Keratinocyte (primary cell): ENCODE measurements at regions not wholly inside any gene's neighbourhood (a gene's known extent, or its start where the extent isn't known, plus 50 kb on each side); places are given as distances from the start of the nearest gene placed in this dataset.

Source experiments
- DNase-seq: peaks from one replicate; pipeline ENCODE4 v3.0.0-alpha.2; 2011; ENCODE audit warnings: low read depth, missing footprints, low spot score
- FAIRE-seq: peaks from 2 replicates; lab custom pipeline; 2011; peaks lifted over from hg19 to GRCh38; lab: Jason Lieb, UNC
- H2AFZ ChIP-seq: 2 replicates; pipeline ENCODE4 v1.6.0; 2012; ENCODE audit warnings: low read length, control low read depth, inconsistent platforms; ENCODE audit not compliant: control insufficient read depth
- H3K27ac ChIP-seq: 2 replicates; pipeline ENCODE4 v1.5.1; 2011; ENCODE audit warnings: low read length; ENCODE audit not compliant: control insufficient read depth, insufficient read depth
- H3K27me3 ChIP-seq: 3 replicates; pipeline ENCODE4 v1.6.0; 2011; ENCODE audit warnings: low read length; ENCODE audit not compliant: control insufficient read depth, insufficient read depth; ENCODE audit errors: extremely low read depth
- H3K36me3 ChIP-seq, 2 experiments: 2 replicates in 1 of 2; 3 replicates in 1 of 2; pipeline ENCODE4 v1.5.1; 2011; ENCODE audit warnings: low read length in 2 of 2, mild to moderate bottlenecking in 1 of 2; ENCODE audit not compliant: control insufficient read depth in 2 of 2, insufficient read depth in 2 of 2; ENCODE audit errors: extremely low read depth in 1 of 2
- H3K4me1 ChIP-seq: 3 replicates; pipeline ENCODE4 v1.5.1; 2011; ENCODE audit warnings: low read length; ENCODE audit not compliant: control insufficient read depth, insufficient read depth; ENCODE audit errors: extremely low read depth
- H3K4me2 ChIP-seq: 3 replicates; pipeline ENCODE4 v1.6.0; 2011; ENCODE audit warnings: low read depth, low read length; ENCODE audit not compliant: control insufficient read depth, insufficient read depth; ENCODE audit errors: extremely low read depth
- H3K4me3 ChIP-seq, 3 experiments: fragments of 200-600 bp in 1 of 3; sonication (generic) in 1 of 3; 2 replicates in 2 of 3; 3 replicates in 1 of 3; pipeline ENCODE4 v1.5.1; 2011 to 2016; ENCODE audit warnings: low read length in 3 of 3, mild to moderate bottlenecking in 3 of 3, control low read depth in 2 of 3, inconsistent platforms in 1 of 3, low read depth in 1 of 3, mixed read lengths in 1 of 3, mixed run types in 1 of 3, moderate library complexity in 1 of 3; ENCODE audit not compliant: control insufficient read depth in 2 of 3, insufficient read depth in 2 of 3; ENCODE audit errors: extremely low read depth in 1 of 3
- H3K79me2 ChIP-seq: 2 replicates; pipeline ENCODE4 v1.6.0; 2012; ENCODE audit warnings: low read length; ENCODE audit not compliant: control insufficient read depth, insufficient read depth
- H3K9ac ChIP-seq: 3 replicates; pipeline ENCODE4 v1.6.0; 2011; ENCODE audit warnings: low read length; ENCODE audit not compliant: control insufficient read depth, insufficient read depth; ENCODE audit errors: extremely low read depth
- H3K9me1 ChIP-seq: 3 replicates; pipeline ENCODE4 v1.6.0; 2011; ENCODE audit warnings: low read length; ENCODE audit not compliant: control insufficient read depth, insufficient read depth; ENCODE audit errors: extremely low read depth
- H3K9me3 ChIP-seq: 2 replicates; pipeline ENCODE4 v1.5.1; 2012; ENCODE audit warnings: low read depth, low read length; ENCODE audit not compliant: control insufficient read depth
- H4K20me1 ChIP-seq: 3 replicates; pipeline ENCODE4 v1.6.0; 2011; ENCODE audit warnings: low read length; ENCODE audit not compliant: control insufficient read depth, insufficient read depth; ENCODE audit errors: extremely low read depth
- EZH2 ChIP-seq: IDR thresholded peaks from one replicate; pipeline ENCODE4 v1.6.1; 2012; ENCODE audit warnings: inconsistent platforms, mild to moderate bottlenecking, low read length, moderate library complexity
- dilution Hi-C: fragments of 300-500 bp; cut with MboI; formaldehyde crosslinking; loops from one replicate; pipeline ENCODE4 v1.7.0; 2020; ENCODE audit warnings: low sequenced_read_pairs; ENCODE audit not compliant: extremely low pct_ligation_motif_present
- TF ChIP-seq, protein P1 (sequence below), 3 experiments: IDR thresholded peaks in 1 of 3; conservative IDR thresholded peaks in 1 of 3; optimal IDR thresholded peaks in 1 of 3; 2 replicates in 2 of 3; 3 replicates in 1 of 3; pipeline versions ENCODE3 to v1.5.1; 2011; ENCODE audit warnings: low read length in 3 of 3, mild to moderate bottlenecking in 3 of 3, moderate library complexity in 2 of 3, control low read depth in 1 of 3, inconsistent platforms in 1 of 3; ENCODE audit not compliant: insufficient read depth in 2 of 3; ENCODE audit errors: extremely low read depth in 1 of 3

GRCh38 chr1:240687820-240688219 lies 75.9 kb upstream of the GREM2 start:
- dilution Hi-C loops = no loop called here

DNA sequence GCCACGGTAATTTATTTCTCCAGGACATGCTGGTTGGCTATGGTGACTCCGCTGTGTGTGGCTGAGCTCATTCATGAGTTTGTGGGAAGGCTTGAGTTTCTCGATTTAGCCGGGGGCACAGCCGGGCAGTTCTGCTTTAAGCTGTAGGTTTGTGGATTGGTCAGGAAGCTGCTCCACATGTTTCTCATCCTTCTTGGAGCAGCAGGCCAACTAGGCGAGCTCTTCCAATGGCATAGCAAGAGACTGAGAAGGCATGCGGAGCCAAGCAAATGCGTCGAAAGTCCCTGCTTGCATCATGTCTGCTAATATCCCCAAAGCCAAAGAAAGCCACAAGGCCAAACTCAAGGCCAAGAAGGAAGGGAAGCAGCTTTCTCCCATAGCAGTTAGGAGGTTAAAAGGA lies 71.6 kb upstream of the GREM2 start:
- Histone ChIP-seq H3K27ac (no peak overlapping the region), H3K79me2 (no peaks in the 10 kb centered on the region), H4K20me1 (no peaks in the 10 kb centered on the region), H2AFZ (no peak overlapping the region), H3K9me3 (no peaks in the 10 kb centered on the region), H3K9ac (no peak overlapping the region), H3K27me3 (no peaks in the 10 kb centered on the region), H3K4me1 (no peaks in the 10 kb centered on the region), H3K36me3 (no peaks in the 10 kb centered on the region), H3K9me1 (no peaks in the 10 kb centered on the region), H3K4me2 (no peak overlapping the region), H3K4me3 (no peak overlapping the region)
- dilution Hi-C loops = no loop called here
- no peak for TF ChIP-seq EZH2
- TF ChIP-seq, protein P1, sequence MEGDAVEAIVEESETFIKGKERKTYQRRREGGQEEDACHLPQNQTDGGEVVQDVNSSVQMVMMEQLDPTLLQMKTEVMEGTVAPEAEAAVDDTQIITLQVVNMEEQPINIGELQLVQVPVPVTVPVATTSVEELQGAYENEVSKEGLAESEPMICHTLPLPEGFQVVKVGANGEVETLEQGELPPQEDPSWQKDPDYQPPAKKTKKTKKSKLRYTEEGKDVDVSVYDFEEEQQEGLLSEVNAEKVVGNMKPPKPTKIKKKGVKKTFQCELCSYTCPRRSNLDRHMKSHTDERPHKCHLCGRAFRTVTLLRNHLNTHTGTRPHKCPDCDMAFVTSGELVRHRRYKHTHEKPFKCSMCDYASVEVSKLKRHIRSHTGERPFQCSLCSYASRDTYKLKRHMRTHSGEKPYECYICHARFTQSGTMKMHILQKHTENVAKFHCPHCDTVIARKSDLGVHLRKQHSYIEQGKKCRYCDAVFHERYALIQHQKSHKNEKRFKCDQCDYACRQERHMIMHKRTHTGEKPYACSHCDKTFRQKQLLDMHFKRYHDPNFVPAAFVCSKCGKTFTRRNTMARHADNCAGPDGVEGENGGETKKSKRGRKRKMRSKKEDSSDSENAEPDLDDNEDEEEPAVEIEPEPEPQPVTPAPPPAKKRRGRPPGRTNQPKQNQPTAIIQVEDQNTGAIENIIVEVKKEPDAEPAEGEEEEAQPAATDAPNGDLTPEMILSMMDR (optimal IDR thresholded peaks at IDR 0.05 in 1 of 3, IDR thresholded peaks at IDR 0.05 in 1 of 3, conservative IDR thresholded peaks at IDR 0.05 in 1 of 3; ENCODE audit: extremely low read depth in 1 of 3, insufficient read depth in 2 of 3, low read length in 3 of 3) = no peak
- FAIRE-seq = no peak
- no peak for DNase-seq

More at GRCh38 chr1:240687820-240688219, 75.9 kb upstream of the GREM2 start:
- no peak for TF ChIP-seq EZH2
- TF ChIP-seq, protein P1 (optimal IDR thresholded peaks at IDR 0.05 in 1 of 3, IDR thresholded peaks at IDR 0.05 in 1 of 3, conservative IDR thresholded peaks at IDR 0.05 in 1 of 3; ENCODE audit: extremely low read depth in 1 of 3, insufficient read depth in 2 of 3, low read length in 3 of 3) = no peak
- Histone ChIP-seq H2AFZ (no peak overlapping the region), H4K20me1 (no peaks in the 10 kb centered on the region), H3K27me3 (no peaks in the 10 kb centered on the region), H3K27ac (no peak overlapping the region), H3K36me3 (no peaks in the 10 kb centered on the region), H3K79me2 (no peaks in the 10 kb centered on the region), H3K9me3 (no peaks in the 10 kb centered on the region), H3K4me2 (no peak overlapping the region), H3K4me1 (no peaks in the 10 kb centered on the region), H3K4me3 (no peak overlapping the region), H3K9me1 (no peaks in the 10 kb centered on the region), H3K9ac (no peak overlapping the region)
- no peak for DNase-seq
- FAIRE-seq = no peak
